KOPT-K1 (cell line): ENCODE measurements at regions not wholly inside any gene's neighbourhood (a gene's known extent, or its start where the extent isn't known, plus 50 kb on each side); places are given as distances from the start of the nearest gene placed in this dataset.

ENCODE experiments used
- H3K27ac ChIP-seq: fragments of 200-600 bp; sonication (generic); 2 replicates; pipeline ENCODE4 v1.5.1; 2016; ENCODE audit warnings: antibody characterized with exemption, mild to moderate bottlenecking, low read depth, low read length; ENCODE audit not compliant: poor library complexity, severe bottlenecking
- H3K36me3 ChIP-seq: fragments of 200-600 bp; sonication (generic); 2 replicates; pipeline ENCODE4 v1.5.1; 2017; ENCODE audit warnings: antibody characterized with exemption, mild to moderate bottlenecking, low read length, moderate library complexity; ENCODE audit not compliant: insufficient read depth
- H3K9me3 ChIP-seq: fragments of 200-600 bp; sonication (generic); 2 replicates; pipeline ENCODE4 v1.5.1; 2017; ENCODE audit warnings: antibody characterized with exemption, low read length, mild to moderate bottlenecking; ENCODE audit not compliant: insufficient read depth, poor library complexity, severe bottlenecking

- Histone ChIP-seq H3K27ac (no peak overlapping the region), H3K9me3 (no peaks in the 10 kb centered on the region)
Observed at GRCh38 chr9:95626885-95627558, 110.3 kb upstream of the PTCH1 start.

GRCh38 chr9:95626341-95626740, 109.6 kb upstream of the PTCH1 start:
- Histone ChIP-seq H3K36me3 (no peaks in the 10 kb centered on the region), H3K27ac (no peak overlapping the region)

More at GRCh38 chr9:95626885-95627558, 110.3 kb upstream of the PTCH1 start:
- no peaks in the 10 kb centered on the region for H3K36me3 ChIP-seq

GRCh38 chr9:95623640-95624039, 106.9 kb upstream of the PTCH1 start:
- H3K36me3 ChIP-seq = no peaks in the 10 kb centered on the region
- H3K9me3 ChIP-seq = no peaks in the 10 kb centered on the region
- H3K27ac ChIP-seq = no peak overlapping the region

More at GRCh38 chr9:95626341-95626740, 109.6 kb upstream of the PTCH1 start:
- H3K9me3 ChIP-seq = no peaks in the 10 kb centered on the region

GRCh38 chr9:95620722-95621121, 104.0 kb upstream of the PTCH1 start:
- no peaks in the 10 kb centered on the region for H3K36me3 ChIP-seq
- H3K27ac ChIP-seq = no peak overlapping the region
- no peaks in the 10 kb centered on the region for H3K9me3 ChIP-seq

- Histone ChIP-seq H3K27ac (no peak overlapping the region), H3K9me3 (no peaks in the 10 kb centered on the region), H3K36me3 (no peaks in the 10 kb centered on the region)
Observed at GRCh38 chr9:95620314-95620713, 103.5 kb upstream of the PTCH1 start.

- Histone ChIP-seq H3K36me3 (no peaks in the 10 kb centered on the region), H3K9me3 (peaks cover 8% of the 10 kb centered on the region), H3K27ac (no peak overlapping the region)
Observed at GRCh38 chr9:95615246-95615645, 98.5 kb upstream of the PTCH1 start.

- Histone ChIP-seq H3K27ac (no peak overlapping the region), H3K36me3 (no peaks in the 10 kb centered on the region), H3K9me3 (peaks cover 8% of the 10 kb centered on the region)
Observed at GRCh38 chr9:95613670-95614069, 96.9 kb upstream of the PTCH1 start.

- Histone ChIP-seq H3K36me3 (no peaks in the 10 kb centered on the region), H3K9me3 (peaks cover 8% of the 10 kb centered on the region), H3K27ac (no peak overlapping the region)
Observed at GRCh38 chr9:95611354-95611753, 94.6 kb upstream of the PTCH1 start.

- Histone ChIP-seq H3K36me3 (no peaks in the 10 kb centered on the region), H3K27ac (no peak overlapping the region), H3K9me3 (peaks cover 8% of the 10 kb centered on the region)
Observed at GRCh38 chr9:95610006-95610785, 93.4 kb upstream of the PTCH1 start.

- no peaks in the 10 kb centered on the region for H3K36me3 ChIP-seq
- H3K9me3 ChIP-seq = peaks cover 8% of the 10 kb centered on the region
- no peak overlapping the region for H3K27ac ChIP-seq
Observed at GRCh38 chr9:95609426-95609825, 92.7 kb upstream of the PTCH1 start.

- Histone ChIP-seq H3K9me3 (no peaks in the 10 kb centered on the region), H3K27ac (no peak overlapping the region), H3K36me3 (no peaks in the 10 kb centered on the region)
Observed at GRCh38 chr9:95608341-95608740, 91.6 kb upstream of the PTCH1 start.

GRCh38 chr9:95607507-95607906, 90.7 kb upstream of the PTCH1 start:
- H3K27ac ChIP-seq = no peak overlapping the region
- H3K9me3 ChIP-seq = no peaks in the 10 kb centered on the region
- no peaks in the 10 kb centered on the region for H3K36me3 ChIP-seq

- H3K9me3 ChIP-seq = no peaks in the 10 kb centered on the region
- H3K36me3 ChIP-seq = no peaks in the 10 kb centered on the region
- H3K27ac ChIP-seq = no peak overlapping the region
Observed at GRCh38 chr9:95606489-95607350, 89.9 kb upstream of the PTCH1 start.

GRCh38 chr9:95605816-95606488, 89.2 kb upstream of the PTCH1 start:
- Histone ChIP-seq H3K36me3 (no peaks in the 10 kb centered on the region), H3K27ac (no peak overlapping the region), H3K9me3 (no peaks in the 10 kb centered on the region)

GRCh38 chr9:95605101-95605500, 88.3 kb upstream of the PTCH1 start:
- Histone ChIP-seq H3K9me3 (no peaks in the 10 kb centered on the region), H3K27ac (no peak overlapping the region), H3K36me3 (no peaks in the 10 kb centered on the region)
